Testis (tissue), 2 donors: ENCODE measurements at regions not wholly inside any gene's neighbourhood (a gene's known extent, or its start where the extent isn't known, plus 50 kb on each side); places are given as distances from the start of the nearest gene placed in this dataset.

Experiments
- DNase-seq: peaks from one replicate; pipeline ENCODE4 v3.0.0-alpha.2; 2019
- H3K27ac ChIP-seq, 2 donors: fragments of 200-600 bp; sonication (generic); one replicate each; pipeline ENCODE4 v1.5.1; 2019
- H3K27me3 ChIP-seq: fragments of 200-600 bp; sonication (generic); one replicate; pipeline ENCODE4 v1.5.1; 2019
- H3K36me3 ChIP-seq: fragments of 200-600 bp; sonication (generic); one replicate; pipeline ENCODE4 v1.5.1; 2017; ENCODE audit warnings: low read depth; ENCODE audit errors: missing control alignments
- H3K4me1 ChIP-seq: fragments of 200-600 bp; sonication (generic); one replicate; pipeline ENCODE4 v1.5.1; 2019
- H3K4me3 ChIP-seq, 2 donors: fragments of 200-600 bp; sonication (generic); one replicate each; pipeline ENCODE4 v1.5.1; 2017 to 2019
- H3K9me3 ChIP-seq: fragments of 200-600 bp; sonication (generic); one replicate; pipeline ENCODE4 v1.5.1; 2017
- POLR2A ChIP-seq: fragments of 450-650 bp; IDR thresholded peaks from one replicate; pipeline ENCODE4 v1.6.1; 2017; ENCODE audit warnings: antibody characterized with exemption, mild to moderate bottlenecking, moderate library complexity
- WGBS, 2 donors: methylation state at CpG; one replicate each; pipeline ENCODE4 v1.1.5; 2018; 5-methylcytosine and 5-hydroxymethylcytosine counted together
- intact Hi-C: fragments of 100-400 bp; cut with DNase I; formaldehyde crosslinking; loops from one replicate; pipeline ENCODE4 v1.15.1; 2023; ENCODE audit warnings: low total_unique reads
- TF ChIP-seq, protein P1 (sequence below), 3 experiments: fragments of 450-650 bp in 2 of 3; fragments of 200-600 bp in 1 of 3; sonication (generic) in 1 of 3; IDR thresholded peaks; one replicate each; pipeline ENCODE4 v1.5.1; 2016 to 2019; ENCODE audit warnings: antibody characterized with exemption in 3 of 3, mild to moderate bottlenecking in 2 of 3, moderate library complexity in 1 of 3

DNA sequence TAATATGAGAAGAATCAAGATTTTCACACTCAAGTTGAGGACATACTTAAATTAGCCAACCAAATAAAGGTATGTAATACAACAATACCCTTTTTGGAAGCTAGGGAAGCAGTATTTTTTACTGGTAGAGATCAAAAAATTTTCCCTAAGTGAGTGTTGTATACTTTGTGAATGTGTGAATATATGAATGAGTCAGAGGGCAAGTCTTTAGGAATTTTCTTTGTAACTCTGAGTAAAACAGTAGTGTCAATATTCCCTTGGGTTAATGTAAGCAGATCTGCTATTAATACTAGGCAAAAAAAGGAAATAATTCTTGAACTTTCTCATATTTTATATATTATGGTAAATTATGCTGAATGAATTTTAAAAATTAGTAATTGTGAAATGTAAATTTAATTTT lies 1161.8 kb upstream of the MIR17HG start:
- Histone ChIP-seq H3K36me3 (no peaks in the 10 kb centered on the region), H3K27me3 (no peaks in the 10 kb centered on the region), H3K4me1 (no peaks in the 10 kb centered on the region), H3K4me3 (no peak overlapping the region), H3K27ac (no peak overlapping the region), H3K9me3 (no peaks in the 10 kb centered on the region)
- no peak for DNase-seq
- no peak for TF ChIP-seq POLR2A
- TF ChIP-seq, protein P1, sequence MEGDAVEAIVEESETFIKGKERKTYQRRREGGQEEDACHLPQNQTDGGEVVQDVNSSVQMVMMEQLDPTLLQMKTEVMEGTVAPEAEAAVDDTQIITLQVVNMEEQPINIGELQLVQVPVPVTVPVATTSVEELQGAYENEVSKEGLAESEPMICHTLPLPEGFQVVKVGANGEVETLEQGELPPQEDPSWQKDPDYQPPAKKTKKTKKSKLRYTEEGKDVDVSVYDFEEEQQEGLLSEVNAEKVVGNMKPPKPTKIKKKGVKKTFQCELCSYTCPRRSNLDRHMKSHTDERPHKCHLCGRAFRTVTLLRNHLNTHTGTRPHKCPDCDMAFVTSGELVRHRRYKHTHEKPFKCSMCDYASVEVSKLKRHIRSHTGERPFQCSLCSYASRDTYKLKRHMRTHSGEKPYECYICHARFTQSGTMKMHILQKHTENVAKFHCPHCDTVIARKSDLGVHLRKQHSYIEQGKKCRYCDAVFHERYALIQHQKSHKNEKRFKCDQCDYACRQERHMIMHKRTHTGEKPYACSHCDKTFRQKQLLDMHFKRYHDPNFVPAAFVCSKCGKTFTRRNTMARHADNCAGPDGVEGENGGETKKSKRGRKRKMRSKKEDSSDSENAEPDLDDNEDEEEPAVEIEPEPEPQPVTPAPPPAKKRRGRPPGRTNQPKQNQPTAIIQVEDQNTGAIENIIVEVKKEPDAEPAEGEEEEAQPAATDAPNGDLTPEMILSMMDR (IDR thresholded peaks at IDR 0.05), result no peak
- intact Hi-C loops, result no loop called here

DNA sequence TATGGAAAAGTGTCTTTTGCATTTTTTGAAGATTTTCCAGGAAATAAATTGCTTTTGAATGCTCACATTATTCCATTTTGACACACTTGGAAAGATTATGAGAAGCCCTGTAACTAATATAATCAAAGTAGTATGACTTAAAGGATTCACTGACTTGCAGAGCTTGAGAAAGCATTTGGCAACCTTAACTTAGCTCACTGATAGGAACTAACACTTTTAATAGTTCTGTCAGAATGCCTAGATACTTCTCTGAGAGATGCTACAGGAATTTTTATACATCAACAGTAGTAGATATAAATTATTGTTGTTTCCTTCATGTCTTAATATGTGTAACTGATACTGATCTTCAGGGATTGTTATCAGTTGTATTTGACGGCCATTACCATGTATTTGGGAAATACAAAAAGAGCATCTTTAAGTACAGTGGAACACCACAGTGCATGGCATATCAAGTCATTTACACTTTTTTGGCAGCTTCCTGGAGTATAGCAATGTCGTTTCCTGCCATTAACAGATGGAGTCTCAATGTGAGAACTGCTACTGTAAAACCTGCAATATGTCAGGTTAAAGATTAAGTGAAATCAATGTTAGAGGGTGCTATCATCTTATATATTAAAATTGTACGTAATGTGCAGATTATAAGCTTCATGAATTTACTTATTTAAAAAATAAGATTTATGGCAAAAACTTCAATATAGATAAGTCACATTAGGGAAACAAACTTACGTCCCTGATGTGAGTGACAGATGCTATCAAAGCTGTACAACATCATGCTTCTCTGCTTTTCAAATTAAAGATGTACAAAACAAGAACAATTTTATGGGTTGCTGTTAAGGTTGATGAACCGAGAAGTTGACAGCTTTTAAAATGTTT lies 1159.8 kb upstream of the MIR17HG start:
- WGBS, 2 donors, result 72 to 77% methylated on average over 5 of the region's 5 CpGs
- intact Hi-C loops, result no loop called here
- TF ChIP-seq, protein P1 (IDR thresholded peaks at IDR 0.05), result no peak
- no peak for TF ChIP-seq POLR2A
- no peaks in the 10 kb centered on the region for H3K36me3 ChIP-seq
- H3K4me1 ChIP-seq, result no peaks in the 10 kb centered on the region
- no peak overlapping the region for H3K4me3 ChIP-seq
- no peaks in the 10 kb centered on the region for H3K27me3 ChIP-seq
- H3K9me3 ChIP-seq, result no peaks in the 10 kb centered on the region
- no peak for DNase-seq
- no peak overlapping the region for H3K27ac ChIP-seq

DNA sequence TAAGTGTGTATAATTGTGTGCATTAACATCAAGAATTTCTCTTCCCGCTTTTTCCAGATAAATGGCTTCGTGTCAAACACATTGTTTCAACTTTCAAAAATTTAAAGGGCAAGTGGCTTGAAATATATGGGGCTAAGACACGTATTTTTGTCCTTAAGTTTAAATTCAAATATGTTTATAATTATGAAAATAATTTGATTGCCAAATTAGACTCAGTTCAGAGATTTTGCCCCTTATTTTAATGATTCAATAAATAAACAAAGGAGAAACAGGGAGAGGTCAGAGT lies 1159.2 kb upstream of the MIR17HG start:
- H3K4me3 ChIP-seq, result no peak overlapping the region
- WGBS, 2 donors, result 72 to 78% methylated on average over 3 of the region's 3 CpGs
- H3K27me3 ChIP-seq, result no peaks in the 10 kb centered on the region
- no peaks in the 10 kb centered on the region for H3K9me3 ChIP-seq
- H3K36me3 ChIP-seq, result no peaks in the 10 kb centered on the region
- H3K27ac ChIP-seq, result no peak overlapping the region
- H3K4me1 ChIP-seq, result no peaks in the 10 kb centered on the region
- TF ChIP-seq, protein P1 (IDR thresholded peaks at IDR 0.05), result no peak
- TF ChIP-seq POLR2A, result no peak
- no peak for DNase-seq
- intact Hi-C loops, result no loop called here

DNA sequence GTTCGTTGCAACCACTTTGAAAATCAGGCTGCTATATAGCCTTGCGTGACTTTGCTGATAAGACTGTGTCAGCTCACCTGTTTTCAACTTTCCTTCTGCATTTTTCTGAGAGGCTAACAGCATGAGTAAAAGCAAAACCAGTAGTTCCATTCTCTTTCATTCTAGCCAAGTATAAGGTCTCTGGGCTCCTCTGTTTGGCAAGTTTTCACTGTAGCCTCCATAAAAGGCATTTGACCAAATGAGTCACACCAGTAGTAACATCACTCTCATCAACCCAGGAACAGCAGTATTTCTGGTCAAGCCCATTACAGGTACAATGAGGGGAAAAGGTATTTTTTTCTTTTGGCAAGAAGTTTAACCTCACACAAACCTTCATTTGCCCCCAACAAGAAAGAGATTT lies 1149.8 kb upstream of the MIR17HG start:
- DNase-seq, result no peak
- Histone ChIP-seq H3K4me3 (no peak overlapping the region), H3K27ac (no peak overlapping the region), H3K27me3 (no peaks in the 10 kb centered on the region), H3K4me1 (no peaks in the 10 kb centered on the region), H3K9me3 (no peaks in the 10 kb centered on the region), H3K36me3 (no peaks in the 10 kb centered on the region)
- WGBS, 2 donors, result 87 to 92% methylated on average over 2 of the region's 2 CpGs
- TF ChIP-seq POLR2A, result no peak
- TF ChIP-seq, protein P1 (IDR thresholded peaks at IDR 0.05), result no peak
- intact Hi-C loops, result no loop called here

DNA sequence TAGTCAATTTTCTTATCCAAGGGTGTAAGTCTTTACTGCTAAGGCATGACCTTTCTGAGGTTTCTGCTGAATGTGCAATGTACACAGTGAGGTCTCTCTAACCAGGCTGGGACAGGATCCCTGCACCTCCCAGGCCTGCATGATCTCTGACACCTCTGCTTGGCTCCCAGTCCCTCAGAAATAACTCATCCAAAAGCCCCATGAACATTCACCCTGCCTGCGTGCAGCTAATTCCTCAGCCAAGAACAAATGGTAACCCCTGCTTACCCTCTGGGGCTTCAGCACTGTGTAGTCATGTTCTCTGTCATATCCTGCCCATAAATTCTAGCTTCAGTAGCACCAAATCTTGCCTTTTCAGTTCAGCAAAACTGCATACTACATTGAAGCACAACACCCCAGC lies 1146.3 kb upstream of the MIR17HG start:
- intact Hi-C loops, result no loop called here

More for the DNA sequence above, 1146.3 kb upstream of the MIR17HG start:
- H3K36me3 ChIP-seq, result no peaks in the 10 kb centered on the region
- no peak overlapping the region for H3K4me3 ChIP-seq
- no peak for DNase-seq
- H3K9me3 ChIP-seq, result no peaks in the 10 kb centered on the region
- TF ChIP-seq POLR2A, result no peak
- TF ChIP-seq, protein P1 (IDR thresholded peaks at IDR 0.05), result no peak
- H3K27ac ChIP-seq, result no peak overlapping the region
- WGBS, 2 donors, result 36 to 42% methylated on average over 1 of the region's 1 CpG
- H3K4me1 ChIP-seq, result no peaks in the 10 kb centered on the region
- H3K27me3 ChIP-seq, result no peaks in the 10 kb centered on the region
